ENCODE measurements at regions not wholly inside any gene's neighbourhood (a gene's known extent, or its start where the extent isn't known, plus 50 kb on each side); places are given as distances from the start of the nearest gene placed in this dataset.

GRCh38 chr22:47282366-47282765 is 519.9 kb downstream of the TBC1D22A start:
- DNase-seq (ENCODE audit: low read depth), result no peak

- DNase-seq (ENCODE audit: low read depth), result no peak
These were observed 519.0 kb downstream of the TBC1D22A start for GRCh38 chr22:47281126-47282106.

- no peak for DNase-seq (ENCODE audit: low read depth)
These were observed 517.9 kb downstream of the TBC1D22A start for GRCh38 chr22:47280301-47280700.

- DNase-seq (ENCODE audit: low read depth), result no peak
These were observed 517.3 kb downstream of the TBC1D22A start for GRCh38 chr22:47279746-47280145.

- no peak for DNase-seq (ENCODE audit: low read depth)
These were observed 516.9 kb downstream of the TBC1D22A start for GRCh38 chr22:47279337-47279736.

- DNase-seq (ENCODE audit: low read depth), result no peak
These were observed 516.2 kb downstream of the TBC1D22A start for GRCh38 chr22:47278655-47279054.

- DNase-seq (ENCODE audit: low read depth), result no peak
These were observed 515.1 kb downstream of the TBC1D22A start for GRCh38 chr22:47277531-47277930.

GRCh38 chr22:47276991-47277390 is 514.5 kb downstream of the TBC1D22A start:
- DNase-seq (ENCODE audit: low read depth), result no peak

- DNase-seq (ENCODE audit: low read depth), result no peak
These were observed 514.0 kb downstream of the TBC1D22A start for GRCh38 chr22:47276450-47276820.

- DNase-seq (ENCODE audit: low read depth), result no peak
These were observed 513.4 kb downstream of the TBC1D22A start for GRCh38 chr22:47275605-47276449.

- no peak for DNase-seq (ENCODE audit: low read depth)
These were observed 511.7 kb downstream of the TBC1D22A start for GRCh38 chr22:47274196-47274595.

GRCh38 chr22:47270463-47271135 is 508.1 kb downstream of the TBC1D22A start:
- no peak for DNase-seq (ENCODE audit: low read depth)

GRCh38 chr22:47269516-47270088 is 507.2 kb downstream of the TBC1D22A start:
- DNase-seq (ENCODE audit: low read depth), result no peak

GRCh38 chr22:47267513-47268282 is 505.2 kb downstream of the TBC1D22A start:
- no peak for DNase-seq (ENCODE audit: low read depth)

GRCh38 chr22:47266329-47266728 is 503.9 kb downstream of the TBC1D22A start:
- DNase-seq (ENCODE audit: low read depth), result no peak

GRCh38 chr22:47260551-47260950 is 498.1 kb downstream of the TBC1D22A start:
- no peak for DNase-seq (ENCODE audit: low read depth)

- DNase-seq (ENCODE audit: low read depth), result no peak
These were observed 497.5 kb downstream of the TBC1D22A start for GRCh38 chr22:47259990-47260389.

GRCh38 chr22:47259049-47259448 is 496.6 kb downstream of the TBC1D22A start:
- DNase-seq (ENCODE audit: low read depth), result no peak

- DNase-seq (ENCODE audit: low read depth), result no peak
These were observed 495.5 kb downstream of the TBC1D22A start for GRCh38 chr22:47257976-47258375.

GRCh38 chr22:47257566-47257965 is 495.1 kb downstream of the TBC1D22A start:
- no peak for DNase-seq (ENCODE audit: low read depth)

- no peak for DNase-seq (ENCODE audit: low read depth)
These were observed 489.5 kb downstream of the TBC1D22A start for GRCh38 chr22:47251911-47252310.

All from activated T-helper 1 cell treated with Interleukin-2 at 50 U/mL for 16 hours (primary cell).